IPS-20b (cell line): ENCODE measurements at regions not wholly inside any gene's neighbourhood (a gene's known extent, or its start where the extent isn't known, plus 50 kb on each side); places are given as distances from the start of the nearest gene placed in this dataset.

Experiments
- H3K27ac ChIP-seq: one replicate; pipeline ENCODE4 v1.5.1; 2013; ENCODE audit warnings: low read length
- H3K27me3 ChIP-seq: 2 replicates; pipeline ENCODE4 v1.6.1; 2013; ENCODE audit warnings: mild to moderate bottlenecking, low read length, inconsistent platforms; ENCODE audit not compliant: insufficient read depth
- H3K36me3 ChIP-seq: 2 replicates; pipeline ENCODE4 v1.6.1; 2013; ENCODE audit warnings: low read depth, mild to moderate bottlenecking, inconsistent platforms, low read length, moderate library complexity; ENCODE audit not compliant: insufficient read depth
- H3K4me1 ChIP-seq: 2 replicates; pipeline ENCODE4 v1.6.1; 2013; ENCODE audit warnings: mild to moderate bottlenecking, control low read depth, inconsistent platforms, low read length, moderate library complexity; ENCODE audit not compliant: insufficient read depth
- H3K4me3 ChIP-seq: 2 replicates; pipeline ENCODE4 v1.5.1; 2013; ENCODE audit warnings: mild to moderate bottlenecking, low read length, inconsistent platforms
- H3K9ac ChIP-seq: 2 replicates; pipeline ENCODE4 v1.6.1; 2013; ENCODE audit warnings: low read depth, mild to moderate bottlenecking, inconsistent platforms, low read length, moderate library complexity
- H3K9me3 ChIP-seq: 2 replicates; pipeline ENCODE4 v1.6.1; 2013; ENCODE audit warnings: mild to moderate bottlenecking, low read depth, low read length, inconsistent platforms; ENCODE audit not compliant: insufficient read depth

DNA sequence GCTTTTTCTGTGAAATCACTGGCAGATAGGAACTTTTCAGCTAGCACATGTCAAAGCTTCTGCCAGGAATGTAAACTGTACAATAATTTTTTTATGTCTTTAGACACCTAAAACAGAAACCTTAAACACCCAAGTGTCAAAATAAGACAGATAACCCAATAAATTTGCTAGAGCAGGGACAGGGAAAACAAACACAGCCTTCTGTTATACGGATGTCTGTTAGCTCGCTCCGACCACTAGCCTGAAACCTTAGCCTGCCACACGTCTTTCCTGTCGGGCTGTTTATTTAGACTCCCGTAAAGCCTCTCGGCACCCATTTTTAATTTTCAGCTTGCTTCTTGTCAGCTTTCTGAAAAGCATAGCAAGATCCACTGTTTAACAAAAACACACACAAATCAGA lies 355.4 kb upstream of the SLC24A2 start:
- no peaks in the 10 kb centered on the region for H3K36me3 ChIP-seq
- no peak overlapping the region for H3K9ac ChIP-seq
- H3K9me3 ChIP-seq = no peaks in the 10 kb centered on the region
- no peak overlapping the region for H3K27ac ChIP-seq
- H3K4me1 ChIP-seq = no peaks in the 10 kb centered on the region; the same call in 1 of the 2 replicates
- H3K4me3 ChIP-seq = no peak overlapping the region
- no peaks in the 10 kb centered on the region for H3K27me3 ChIP-seq

DNA sequence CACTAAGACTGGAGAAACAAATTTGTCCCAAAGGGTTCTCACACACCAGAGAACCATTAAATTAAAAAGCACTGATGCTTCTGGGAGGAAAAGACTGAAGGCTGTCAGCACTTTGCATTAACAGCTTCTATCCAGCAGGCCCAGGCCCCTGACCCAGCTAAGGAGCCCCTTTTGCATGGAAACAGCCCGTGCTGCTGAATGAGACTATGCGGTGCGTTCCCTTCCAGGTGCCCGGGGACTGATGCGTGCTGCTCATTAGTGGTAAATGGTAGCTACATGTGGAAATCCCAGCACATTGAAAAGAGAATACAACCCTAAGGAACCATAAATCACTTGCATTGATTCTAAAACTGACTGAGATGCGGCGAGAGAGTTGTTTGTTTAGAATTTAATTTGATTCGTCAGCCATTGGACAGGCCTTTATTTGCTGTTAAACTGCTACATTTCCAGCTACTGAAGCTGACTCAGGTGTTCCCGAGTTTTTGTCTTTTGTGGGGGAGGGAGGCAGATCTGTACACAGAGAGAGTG lies 351.0 kb upstream of the SLC24A2 start:
- Histone ChIP-seq H3K4me3 (no peak overlapping the region), H3K36me3 (no peaks in the 10 kb centered on the region), H3K27me3 (no peaks in the 10 kb centered on the region), H3K27ac (no peak overlapping the region), H3K4me1 (no peaks in the 10 kb centered on the region; the same call in 1 of the 2 replicates), H3K9ac (no peak overlapping the region), H3K9me3 (no peaks in the 10 kb centered on the region)

GRCh38 chr9:20138841-20139240 lies 350.0 kb upstream of the SLC24A2 start:
- Histone ChIP-seq H3K36me3 (no peaks in the 10 kb centered on the region), H3K9me3 (no peaks in the 10 kb centered on the region), H3K9ac (no peak overlapping the region), H3K4me1 (no peaks in the 10 kb centered on the region; the same call in 1 of the 2 replicates), H3K27ac (no peak overlapping the region), H3K27me3 (no peaks in the 10 kb centered on the region), H3K4me3 (no peak overlapping the region)

DNA sequence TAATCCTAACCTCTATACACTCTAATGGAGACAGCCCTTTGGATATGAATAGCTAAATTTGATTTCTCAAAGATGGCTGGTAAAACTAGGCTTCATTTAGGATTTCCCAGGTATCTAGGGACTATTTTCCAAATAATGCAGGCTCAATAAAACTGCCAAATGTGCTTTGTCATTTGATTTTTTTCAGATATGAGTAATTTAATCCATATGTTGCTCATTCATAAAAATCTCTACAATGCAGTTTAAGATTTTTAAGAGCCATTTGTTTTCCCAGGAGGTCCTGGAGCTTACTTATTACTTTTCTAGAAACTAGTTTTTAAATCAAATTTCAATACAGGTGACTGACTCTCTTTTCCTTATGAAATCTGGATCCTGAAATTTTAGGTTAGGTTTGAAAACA lies 349.3 kb upstream of the SLC24A2 start:
- no peaks in the 10 kb centered on the region; the same call in 1 of the 2 replicates for H3K4me1 ChIP-seq
- no peak overlapping the region for H3K4me3 ChIP-seq
- H3K9ac ChIP-seq = no peak overlapping the region
- H3K27ac ChIP-seq = no peak overlapping the region
- H3K36me3 ChIP-seq = no peaks in the 10 kb centered on the region
- H3K9me3 ChIP-seq = no peaks in the 10 kb centered on the region
- H3K27me3 ChIP-seq = no peaks in the 10 kb centered on the region

- no peaks in the 10 kb centered on the region for H3K27me3 ChIP-seq
- H3K4me3 ChIP-seq = no peak overlapping the region
- H3K36me3 ChIP-seq = no peaks in the 10 kb centered on the region
- no peaks in the 10 kb centered on the region; the same call in 1 of the 2 replicates for H3K4me1 ChIP-seq
- no peak overlapping the region for H3K27ac ChIP-seq
- H3K9me3 ChIP-seq = no peaks in the 10 kb centered on the region
- no peak overlapping the region for H3K9ac ChIP-seq
Observed at GRCh38 chr9:20137425-20137824, 348.6 kb upstream of the SLC24A2 start.

- no peak overlapping the region for H3K4me3 ChIP-seq
- no peak overlapping the region for H3K9ac ChIP-seq
- H3K9me3 ChIP-seq = no peaks in the 10 kb centered on the region
- no peaks in the 10 kb centered on the region for H3K36me3 ChIP-seq
- H3K4me1 ChIP-seq = peaks cover 3% of the 10 kb centered on the region; the same call in 1 of the 2 replicates
- H3K27ac ChIP-seq = no peak overlapping the region
- H3K27me3 ChIP-seq = no peaks in the 10 kb centered on the region
Observed at GRCh38 chr9:20135119-20135697, 346.4 kb upstream of the SLC24A2 start.

DNA sequence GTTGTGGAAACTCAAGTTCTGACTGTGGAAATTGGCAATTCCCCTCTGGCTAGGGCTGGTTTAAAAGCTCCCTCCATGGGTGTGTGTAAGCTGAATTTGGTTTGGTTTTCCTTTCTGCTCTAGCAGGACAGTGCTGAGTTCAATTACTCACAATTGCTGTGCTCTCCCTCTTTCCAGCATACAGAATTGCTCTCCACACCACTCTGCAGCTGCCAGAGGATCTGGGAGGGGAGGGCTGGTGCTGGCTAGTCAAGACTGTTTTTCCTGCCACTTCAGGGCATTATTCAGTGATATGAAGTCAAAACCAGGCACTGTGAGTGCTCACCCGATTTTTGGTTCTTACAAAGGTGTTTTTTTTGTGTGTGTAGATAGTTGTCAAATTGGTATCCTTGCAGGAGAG lies 336.9 kb upstream of the SLC24A2 start:
- Histone ChIP-seq H3K9me3 (no peaks in the 10 kb centered on the region), H3K27ac (no peak overlapping the region), H3K4me3 (no peak overlapping the region), H3K9ac (no peak overlapping the region), H3K27me3 (no peaks in the 10 kb centered on the region), H3K4me1 (peaks cover 2% of the 10 kb centered on the region; the same call in 1 of the 2 replicates), H3K36me3 (no peaks in the 10 kb centered on the region)

DNA sequence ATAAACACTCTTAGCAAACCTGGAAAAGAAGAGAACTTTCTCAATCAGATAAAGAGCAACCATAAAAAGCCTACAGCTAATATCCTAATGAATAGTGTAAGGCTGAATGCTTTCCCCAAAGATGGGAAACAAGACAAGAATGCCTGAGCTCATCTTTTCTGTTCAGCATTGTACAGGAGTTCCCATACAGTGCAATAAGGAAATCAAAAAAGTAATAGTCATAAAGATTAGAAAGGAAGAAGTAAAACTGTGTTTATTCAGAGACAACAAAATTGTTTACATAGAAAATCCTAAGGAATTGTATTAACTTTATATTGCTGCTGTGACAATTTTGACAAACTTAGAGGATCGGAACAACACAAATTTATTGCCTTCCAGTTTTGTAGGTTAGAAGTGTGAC lies 330.7 kb upstream of the SLC24A2 start:
- no peak overlapping the region for H3K27ac ChIP-seq
- no peak overlapping the region for H3K4me3 ChIP-seq
- no peaks in the 10 kb centered on the region for H3K27me3 ChIP-seq
- H3K4me1 ChIP-seq = no peaks in the 10 kb centered on the region
- no peak overlapping the region for H3K9ac ChIP-seq
- H3K9me3 ChIP-seq = peaks cover 11% of the 10 kb centered on the region; the same call in 1 of the 2 replicates
- H3K36me3 ChIP-seq = no peaks in the 10 kb centered on the region

- H3K36me3 ChIP-seq = no peaks in the 10 kb centered on the region
- H3K4me1 ChIP-seq = no peaks in the 10 kb centered on the region
- no peak overlapping the region for H3K9ac ChIP-seq
- H3K27ac ChIP-seq = no peak overlapping the region
- no peak overlapping the region for H3K4me3 ChIP-seq
- H3K9me3 ChIP-seq = peaks cover 12% of the 10 kb centered on the region; the same call in 1 of the 2 replicates
- peaks cover 2% of the 10 kb centered on the region for H3K27me3 ChIP-seq
Observed at GRCh38 chr9:20117986-20118385, 329.1 kb upstream of the SLC24A2 start.

DNA sequence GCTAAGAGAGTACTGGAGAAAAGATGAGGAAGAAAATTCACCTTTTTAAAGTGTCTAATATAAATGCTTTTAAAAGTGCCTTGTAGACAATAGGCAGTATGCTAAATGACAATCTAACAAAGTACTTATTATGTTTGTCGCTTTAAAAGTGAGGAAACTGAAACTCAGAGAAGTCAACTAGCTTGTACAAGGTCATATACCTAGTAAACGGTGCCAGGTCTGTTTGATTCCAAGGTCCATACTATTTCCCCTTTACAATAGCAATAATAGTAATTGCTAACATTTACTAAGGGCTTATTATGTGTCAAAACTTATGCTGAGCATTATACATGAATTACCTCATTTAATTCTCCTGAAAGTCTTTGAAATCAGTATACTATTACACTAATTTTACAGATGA lies 328.6 kb upstream of the SLC24A2 start:
- H3K9ac ChIP-seq = no peak overlapping the region
- no peaks in the 10 kb centered on the region for H3K36me3 ChIP-seq
- H3K27ac ChIP-seq = no peak overlapping the region
- H3K27me3 ChIP-seq = peaks cover 7% of the 10 kb centered on the region
- H3K9me3 ChIP-seq = peaks cover 12% of the 10 kb centered on the region; the same call in 1 of the 2 replicates
- no peak overlapping the region for H3K4me3 ChIP-seq
- no peaks in the 10 kb centered on the region for H3K4me1 ChIP-seq

- Histone ChIP-seq H3K9me3 (peaks cover 12% of the 10 kb centered on the region; the same call in 1 of the 2 replicates), H3K36me3 (no peaks in the 10 kb centered on the region), H3K27me3 (peaks cover 15% of the 10 kb centered on the region), H3K4me3 (no peak overlapping the region), H3K9ac (no peak overlapping the region), H3K4me1 (peaks cover 14% of the 10 kb centered on the region; the same call in 1 of the 2 replicates), H3K27ac (no peak overlapping the region)
Observed at GRCh38 chr9:20114974-20115373, 326.1 kb upstream of the SLC24A2 start.

DNA sequence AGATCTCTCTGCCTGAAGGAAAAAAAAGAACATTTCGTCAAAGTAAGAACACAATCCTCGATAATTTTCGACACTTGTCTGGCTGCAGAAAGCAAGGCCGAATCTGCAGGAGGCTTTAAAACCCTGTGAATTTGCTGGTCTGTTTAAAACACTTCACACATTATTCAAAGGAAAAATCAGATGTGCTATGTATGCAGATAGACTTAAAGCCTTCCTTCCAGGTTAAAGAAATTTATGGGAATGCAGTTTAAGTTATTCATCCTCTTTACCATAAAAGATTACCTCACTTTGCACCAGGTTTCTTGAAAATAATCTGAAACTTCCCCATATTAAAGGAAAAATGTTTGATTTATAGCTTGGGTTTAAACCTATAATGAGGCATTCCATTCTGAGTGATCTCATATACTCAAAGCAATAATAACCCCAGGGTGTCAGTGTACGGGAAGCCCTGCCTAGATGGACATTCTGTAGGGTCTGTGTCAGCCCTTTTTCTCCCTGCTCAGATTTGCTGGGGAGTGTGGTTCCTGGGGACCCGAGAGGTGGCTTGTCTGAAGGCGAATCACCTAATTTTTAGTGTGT lies 323.5 kb upstream of the SLC24A2 start:
- Histone ChIP-seq H3K27ac (no peak overlapping the region), H3K9me3 (peaks cover 12% of the 10 kb centered on the region; the same call in 1 of the 2 replicates), H3K36me3 (no peaks in the 10 kb centered on the region), H3K4me1 (peaks cover 14% of the 10 kb centered on the region; the same call in 1 of the 2 replicates), H3K27me3 (peaks cover 16% of the 10 kb centered on the region), H3K4me3 (peak overlapping the region; percentile 34; the same call in 1 of the 2 replicates), H3K9ac (no peak overlapping the region)
